Transverse colon (tissue), 4 donors: ENCODE measurements at regions not wholly inside any gene's neighbourhood (a gene's known extent, or its start where the extent isn't known, plus 50 kb on each side); places are given as distances from the start of the nearest gene placed in this dataset.

Source experiments
- DNase-seq: peaks from one replicate; pipeline ENCODE4 v3.0.0-alpha.2; 2019
- H3K27ac ChIP-seq, 4 donors: fragments of 200-600 bp; sonication (generic); 2 replicates each; pipeline ENCODE4 v1.5.1; 2016 to 2018; ENCODE audit warnings: inconsistent platforms in 4 of 4
- H3K27me3 ChIP-seq: fragments of 200-600 bp; sonication (generic); 2 replicates; pipeline ENCODE4 v1.5.1; 2017; ENCODE audit warnings: inconsistent platforms
- H3K36me3 ChIP-seq, 4 donors: fragments of 200-600 bp; sonication (generic); 2 replicates each; pipeline ENCODE4 v1.5.1; 2017 to 2019; ENCODE audit warnings: inconsistent platforms in 4 of 4
- H3K4me1 ChIP-seq, 4 donors: fragments of 200-600 bp; sonication (generic); 2 replicates each; pipeline ENCODE4 v1.5.1; 2017 to 2020; ENCODE audit warnings: inconsistent platforms in 4 of 4
- H3K4me3 ChIP-seq, 4 donors: fragments of 200-600 bp; sonication (generic); 1 replicate in 1 of 4; 2 replicates in 3 of 4; pipeline versions ENCODE4 v1.5.1 to v1.6.1; 2017 to 2019; ENCODE audit warnings: inconsistent platforms in 4 of 4
- H3K9me3 ChIP-seq, 2 donors: fragments of 200-600 bp; sonication (generic); 2 replicates each; pipeline ENCODE4 v1.5.1; 2017 to 2019; ENCODE audit warnings: inconsistent platforms in 2 of 2
- CTCF ChIP-seq, 5 experiments: fragments of 200-600 bp in 3 of 5; fragments of 450-650 bp in 2 of 5; sonication (generic) in 3 of 5; IDR thresholded peaks; 1 replicate in 2 of 5; 2 replicates in 3 of 5; pipeline ENCODE4 v1.5.1; 2016 to 2017; ENCODE audit warnings: antibody characterized with exemption in 5 of 5, inconsistent platforms in 3 of 5, mild to moderate bottlenecking in 2 of 5, moderate library complexity in 1 of 5
- EP300 ChIP-seq: sonication (generic); formaldehyde crosslinking; IDR thresholded peaks from one replicate; pipeline ENCODE4 v1.6.1; 2017; ENCODE audit warnings: antibody characterized with exemption, low read depth
- POLR2A ChIP-seq: fragments of 450-650 bp; IDR thresholded peaks from one replicate; pipeline ENCODE4 v1.6.1; 2016; ENCODE audit warnings: antibody characterized with exemption, mild to moderate bottlenecking, moderate library complexity
- POLR2AphosphoS5 ChIP-seq, 3 donors: sonication (generic); formaldehyde crosslinking; IDR thresholded peaks; one replicate each; pipeline ENCODE4 v1.6.1; 2016; ENCODE audit warnings: antibody characterized with exemption in 3 of 3
- WGBS, 2 donors: methylation state at CpG; one replicate each; pipeline ENCODE4 v1.1.5; 2018; ENCODE audit warnings: low coverage in 1 of 2; 5-methylcytosine and 5-hydroxymethylcytosine counted together
- in situ Hi-C, 4 donors: fragments of 200-750 bp; cut with MboI; loops; one replicate each; pipeline versions ENCODE4 v1.15.0 to v1.15.1; 2017; ENCODE audit warnings: low sequenced_read_pairs in 3 of 4, low pct_ligation_motif_present in 1 of 4, low pct_unique_long_range_greater_than_20kb in 1 of 4
- intact Hi-C: fragments of 100-400 bp; cut with DNase I; formaldehyde crosslinking; loops from one replicate; pipeline ENCODE4 v1.15.1; 2023; ENCODE audit warnings: low total_unique reads

GRCh38 chr17:65407017-65407416, 154.4 kb downstream of the AXIN2 start:
- no peak overlapping the region for H3K27ac ChIP-seq
- no peaks in the 10 kb centered on the region for H3K4me1 ChIP-seq
- 74 to 79% methylated on average over 4 of the region's 4 CpGs for WGBS, 2 donors
- no peaks in the 10 kb centered on the region for H3K9me3 ChIP-seq
- TF ChIP-seq CTCF (IDR thresholded peaks at IDR 0.05) (no peak), POLR2AphosphoS5 (IDR thresholded peaks at IDR 0.05) (no peak), EP300 (no peak), POLR2A (no peak)
- H3K27me3 ChIP-seq = no peaks in the 10 kb centered on the region
- H3K4me3 ChIP-seq = no peak overlapping the region
- DNase-seq = no peak
- in situ Hi-C loops (no loop called here), intact Hi-C loops (no loop called here)
- H3K36me3 ChIP-seq = no peaks in the 10 kb centered on the region

DNA sequence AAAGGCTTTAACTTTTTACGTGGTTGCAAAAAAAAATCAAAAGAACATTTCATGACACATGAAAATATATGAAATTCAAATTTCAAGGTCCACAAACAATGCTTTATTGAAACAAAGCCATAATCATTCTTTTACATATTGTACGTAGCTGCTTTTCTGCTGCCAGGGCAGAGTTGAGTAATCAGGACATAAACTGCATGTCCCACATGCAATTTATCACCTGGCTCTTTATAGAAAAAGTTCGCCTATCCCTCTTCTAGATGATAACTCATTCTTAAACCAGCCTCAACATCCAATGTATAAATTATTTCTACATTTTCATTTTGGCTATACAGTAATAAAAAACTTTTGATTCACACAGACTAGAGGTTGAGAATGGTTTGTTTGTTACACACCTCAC, 154.9 kb downstream of the AXIN2 start:
- WGBS, 2 donors = 35 to 44% methylated on average over 3 of the region's 3 CpGs
- intact Hi-C loops (no loop called here), in situ Hi-C loops (no loop called here)
- Histone ChIP-seq H3K4me3 (no peak overlapping the region), H3K9me3 (no peaks in the 10 kb centered on the region), H3K36me3 (no peaks in the 10 kb centered on the region), H3K27ac (no peak overlapping the region), H3K27me3 (no peaks in the 10 kb centered on the region), H3K4me1 (no peaks in the 10 kb centered on the region)
- TF ChIP-seq POLR2A (no peak), POLR2AphosphoS5 (IDR thresholded peaks at IDR 0.05) (no peak), CTCF (IDR thresholded peaks at IDR 0.05) (no peak), EP300 (no peak)
- DNase-seq = no peak

DNA sequence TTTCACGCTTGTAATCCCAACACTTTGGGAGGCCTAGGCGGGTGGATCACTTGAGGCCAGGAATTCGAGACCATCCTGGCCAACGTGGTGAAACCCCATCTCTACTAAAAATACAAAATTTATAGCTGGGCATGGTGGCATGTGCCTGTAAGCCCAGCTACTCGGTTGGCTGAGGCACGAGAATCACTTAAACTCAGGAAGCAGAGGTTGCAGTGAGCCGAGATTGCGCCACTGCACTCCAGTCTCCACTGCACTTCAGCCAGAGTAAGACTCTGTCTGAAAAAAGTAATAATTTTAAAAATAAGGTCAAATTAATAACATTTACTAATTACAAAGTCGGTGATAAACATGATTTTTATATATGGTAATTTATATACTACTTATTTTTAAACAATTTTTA, 155.9 kb downstream of the AXIN2 start:
- Histone ChIP-seq H3K4me3 (no peak overlapping the region), H3K36me3 (no peaks in the 10 kb centered on the region), H3K27me3 (no peaks in the 10 kb centered on the region), H3K4me1 (no peaks in the 10 kb centered on the region), H3K27ac (no peak overlapping the region), H3K9me3 (no peaks in the 10 kb centered on the region)
- TF ChIP-seq POLR2A = no peak
- TF ChIP-seq CTCF (IDR thresholded peaks at IDR 0.05) = no peak
- TF ChIP-seq POLR2AphosphoS5 (IDR thresholded peaks at IDR 0.05) = no peak
- no peak for TF ChIP-seq EP300
- WGBS, 2 donors = 69 to 77% methylated on average over 8 to 9 of the region's 9 CpGs
- no peak for DNase-seq
- in situ Hi-C loops (no loop called here), intact Hi-C loops (no loop called here)

DNA sequence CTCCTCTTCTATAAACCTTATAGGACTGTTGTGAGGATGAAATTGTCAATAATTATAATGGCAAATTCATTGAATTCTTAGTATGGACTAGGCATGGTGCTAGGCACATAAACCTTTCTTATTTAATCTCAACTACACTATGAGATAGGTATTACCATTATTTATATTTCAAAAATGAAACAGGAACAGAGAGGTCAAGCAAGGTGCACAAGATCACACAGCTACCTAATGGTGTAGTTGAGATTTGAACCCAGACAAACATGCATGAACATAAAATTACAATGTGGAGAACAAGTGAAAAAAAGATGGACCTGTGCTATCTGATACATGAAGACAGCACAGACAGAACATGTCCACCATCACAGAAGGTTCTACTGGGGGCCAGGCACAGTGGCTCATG, 156.7 kb downstream of the AXIN2 start:
- Histone ChIP-seq H3K4me1 (no peaks in the 10 kb centered on the region), H3K27me3 (no peaks in the 10 kb centered on the region), H3K27ac (no peak overlapping the region), H3K36me3 (no peaks in the 10 kb centered on the region), H3K9me3 (no peaks in the 10 kb centered on the region), H3K4me3 (no peak overlapping the region)
- TF ChIP-seq POLR2AphosphoS5 (IDR thresholded peaks at IDR 0.05) = no peak
- no peak for TF ChIP-seq EP300
- TF ChIP-seq POLR2A = no peak
- no peak for TF ChIP-seq CTCF (IDR thresholded peaks at IDR 0.05)
- no peak for DNase-seq
- intact Hi-C loops = no loop called here
- in situ Hi-C loops = no loop called here
